H1 (cell line): ENCODE measurements at regions not wholly inside any gene's neighbourhood (a gene's known extent, or its start where the extent isn't known, plus 50 kb on each side); places are given as distances from the start of the nearest gene placed in this dataset.

Experiments used
- CTCF ChIA-PET: fragments of 300-600 bp; sonication (Branson Sonifier 250); formaldehyde crosslinking; loops from one replicate; lab custom pipeline; 2021; ENCODE audit not compliant: partially characterized antibody; lab: Charles Lee
- POLR2A ChIA-PET: fragments of 300-600 bp; sonication (Branson Sonifier 250); formaldehyde crosslinking; loops from one replicate; lab custom pipeline; 2021; ENCODE audit warnings: inconsistent platforms; ENCODE audit not compliant: partially characterized antibody; lab: Charles Lee
- DNase-seq, 2 experiments: peaks; one replicate each; pipeline versions ENCODE4 v3.0.0 to v3.0.0-alpha.2; 2010 to 2022; ENCODE audit warnings: low spot score in 2 of 2, low read depth in 1 of 2, mixed read lengths in 1 of 2
- FAIRE-seq: peaks from 2 replicates; lab custom pipeline; 2011; peaks lifted over from hg19 to GRCh38; lab: Jason Lieb, UNC
- H2AFZ ChIP-seq: 2 replicates; pipeline ENCODE4 v1.8.1; 2012; ENCODE audit warnings: low read length, inconsistent platforms
- H2AK5ac ChIP-seq: 2 replicates; pipeline ENCODE4 v1.6.1; 2013; ENCODE audit warnings: low read depth, low read length
- H2BK120ac ChIP-seq: replicated peaks from 2 replicates; pipeline ENCODE3; 2013; ENCODE audit warnings: low read depth, low read length, inconsistent platforms
- H2BK12ac ChIP-seq: 2 replicates; pipeline ENCODE4 v1.6.1; 2013; ENCODE audit warnings: low read depth, low read length
- H2BK15ac ChIP-seq: 2 replicates; pipeline ENCODE4 v1.6.1; 2013; ENCODE audit warnings: low read length
- H2BK20ac ChIP-seq: 2 replicates; pipeline ENCODE4 v1.6.1; 2013; ENCODE audit warnings: low read length
- H2BK5ac ChIP-seq: 2 replicates; pipeline ENCODE4 v1.6.1; 2013; ENCODE audit warnings: low read depth, low read length
- H3K14ac ChIP-seq: 2 replicates; pipeline ENCODE4 v1.6.1; 2013; ENCODE audit warnings: inconsistent platforms; ENCODE audit not compliant: insufficient read length
- H3K18ac ChIP-seq: 2 replicates; pipeline ENCODE4 v1.6.1; 2013; ENCODE audit warnings: low read length; ENCODE audit errors: extremely low read depth
- H3K23ac ChIP-seq: 2 replicates; pipeline ENCODE4 v1.6.1; 2013; ENCODE audit warnings: inconsistent platforms; ENCODE audit not compliant: insufficient read length
- H3K23me2 ChIP-seq: 2 replicates; pipeline ENCODE4 v1.6.1; 2013; ENCODE audit warnings: low read depth, low read length
- H3K27ac ChIP-seq: 2 replicates; pipeline ENCODE4 v1.6.1; 2011; ENCODE audit warnings: low read depth, low read length, inconsistent platforms
- H3K27me3 ChIP-seq, 4 experiments: replicated peaks in 1 of 4; 1 replicate in 1 of 4; 2 replicates in 3 of 4; pipeline versions ENCODE4 v1.6.1 to v1.8.1; 2011 to 2013; ENCODE audit warnings: low read length in 3 of 4, mild to moderate bottlenecking in 3 of 4, inconsistent platforms in 2 of 4, mixed read lengths in 2 of 4, moderate library complexity in 1 of 4; ENCODE audit not compliant: control insufficient read depth in 3 of 4, insufficient read depth in 3 of 4; ENCODE audit errors: extremely low read depth in 1 of 4
- H3K36me3 ChIP-seq, 4 experiments: 2 replicates each; pipeline versions ENCODE4 v1.6.1 to v1.8.1; 2011 to 2013; ENCODE audit warnings: mild to moderate bottlenecking in 4 of 4, low read length in 3 of 4, moderate library complexity in 2 of 4, control low read depth in 1 of 4, inconsistent platforms in 1 of 4; ENCODE audit not compliant: insufficient read depth in 4 of 4, control insufficient read depth in 2 of 4
- H3K4ac ChIP-seq: replicated peaks from 2 replicates; pipeline ENCODE3; 2013; ENCODE audit warnings: low read length, low read depth, mixed read lengths, inconsistent platforms; ENCODE audit not compliant: insufficient read length
- H3K4me1 ChIP-seq, 4 experiments: replicated peaks in 1 of 4; 1 replicate in 1 of 4; 2 replicates in 3 of 4; pipeline versions ENCODE4 v1.6.1 to v1.8.1; 2011 to 2013; ENCODE audit warnings: low read length in 3 of 4, inconsistent platforms in 2 of 4, mixed read lengths in 1 of 4; ENCODE audit not compliant: insufficient read depth in 4 of 4, control insufficient read depth in 3 of 4
- H3K4me2 ChIP-seq, 2 experiments: 2 replicates each; pipeline versions ENCODE4 v1.6.1 to v1.8.1; 2011 to 2013; ENCODE audit warnings: low read depth in 2 of 2, low read length in 2 of 2, control low read depth in 1 of 2, inconsistent platforms in 1 of 2, mild to moderate bottlenecking in 1 of 2; ENCODE audit not compliant: insufficient read depth in 1 of 2
- H3K4me3 ChIP-seq, 4 experiments: fragments of 200-600, 300-600 bp in 1 of 4; sonication (generic), shearing (Covaris generic), sonication (Bioruptor Twin) in 1 of 4; 2 replicates each; pipeline versions ENCODE4 v1.5.1 to v1.8.1; 2011 to 2016; ENCODE audit warnings: low read length in 4 of 4, low read depth in 3 of 4, control low read depth in 2 of 4, inconsistent platforms in 2 of 4, mild to moderate bottlenecking in 2 of 4, mixed read lengths in 1 of 4, moderate library complexity in 1 of 4; ENCODE audit not compliant: insufficient read depth in 2 of 4; ENCODE audit errors: extremely low read depth in 1 of 4
- H3K56ac ChIP-seq: replicated peaks from 2 replicates; pipeline ENCODE3; 2013; ENCODE audit warnings: low read depth, mild to moderate bottlenecking, mixed read lengths, low read length, inconsistent platforms; ENCODE audit not compliant: insufficient read length
- H3K79me1 ChIP-seq: 2 replicates; pipeline ENCODE4 v1.6.1; 2013; ENCODE audit warnings: low read depth, low read length, control low read depth
- H3K79me2 ChIP-seq, 2 experiments: 2 replicates each; pipeline versions ENCODE4 v1.6.1 to v1.8.1; 2012 to 2013; ENCODE audit warnings: low read length in 2 of 2, mild to moderate bottlenecking in 2 of 2, inconsistent platforms in 1 of 2; ENCODE audit not compliant: insufficient read depth in 2 of 2, control insufficient read depth in 1 of 2
- H3K9ac ChIP-seq, 4 experiments: replicated peaks in 1 of 4; 1 replicate in 1 of 4; 2 replicates in 3 of 4; pipeline versions ENCODE4 v1.6.1 to v1.8.1; 2011 to 2013; ENCODE audit warnings: low read depth in 3 of 4, low read length in 3 of 4, control low read depth in 2 of 4, mild to moderate bottlenecking in 2 of 4, moderate library complexity in 2 of 4, inconsistent platforms in 1 of 4; ENCODE audit errors: extremely low read depth in 1 of 4
- H3K9me3 ChIP-seq, 2 experiments: 2 replicates each; pipeline versions ENCODE4 v1.6.1 to v1.8.1; 2012 to 2013; ENCODE audit warnings: mild to moderate bottlenecking in 2 of 2, moderate library complexity in 2 of 2, control low read depth in 1 of 2, inconsistent platforms in 1 of 2, low read depth in 1 of 2, low read length in 1 of 2, mixed read lengths in 1 of 2; ENCODE audit not compliant: insufficient read depth in 2 of 2
- H4K20me1 ChIP-seq, 2 experiments: replicated peaks in 1 of 2; 2 replicates each; pipeline versions ENCODE3 to v1.8.1; 2011 to 2013; ENCODE audit warnings: inconsistent platforms in 2 of 2, low read length in 2 of 2, mild to moderate bottlenecking in 1 of 2; ENCODE audit not compliant: insufficient read depth in 2 of 2, control insufficient read depth in 1 of 2
- H4K5ac ChIP-seq: 2 replicates; pipeline ENCODE4 v1.6.1; 2013; ENCODE audit warnings: low read length, low read depth, mixed read lengths, inconsistent platforms; ENCODE audit not compliant: insufficient read length
- H4K8ac ChIP-seq: 2 replicates; pipeline ENCODE4 v1.8.0; 2013; ENCODE audit warnings: mild to moderate bottlenecking, moderate library complexity, low read length, inconsistent platforms; ENCODE audit not compliant: insufficient read depth; ENCODE audit errors: extremely low read depth
- H4K91ac ChIP-seq: replicated peaks from 2 replicates; pipeline ENCODE3; 2013; ENCODE audit warnings: low read length, mixed read lengths, inconsistent platforms; ENCODE audit not compliant: insufficient read length
- BCL11A ChIP-seq, 2 experiments: IDR thresholded peaks; one replicate each; pipeline ENCODE4 v1.6.1; 2011; ENCODE audit warnings: low read depth in 2 of 2, low read length in 2 of 2, mild to moderate bottlenecking in 2 of 2
- CHD1 ChIP-seq: IDR thresholded peaks from 2 replicates; pipeline ENCODE4 v1.6.1; 2012; ENCODE audit warnings: low read depth, low read length, improper control_type of control experiment
- EZH2 ChIP-seq: fragments of 200-600 bp; sonication (generic); IDR thresholded peaks from 2 replicates; pipeline ENCODE4 v1.7.1; 2012; ENCODE audit warnings: low read depth, mild to moderate bottlenecking, moderate library complexity, low read length, inconsistent platforms; ENCODE audit not compliant: severe bottlenecking
- GTF2F1 ChIP-seq: IDR thresholded peaks from 2 replicates; pipeline ENCODE4 v1.6.1; 2012; ENCODE audit warnings: low read depth, low read length, improper control_type of control experiment, borderline replicate concordance
- HDAC2 ChIP-seq, 2 experiments: fragments of 300-600 bp in 1 of 2; sonication (generic) in 1 of 2; IDR thresholded peaks; 2 replicates each; pipeline ENCODE4 v1.6.1; 2011 to 2012; ENCODE audit warnings: low read depth in 2 of 2, low read length in 2 of 2, mild to moderate bottlenecking in 2 of 2, moderate library complexity in 2 of 2, borderline replicate concordance in 1 of 2, inconsistent platforms in 1 of 2
- KDM5A ChIP-seq: fragments of 200-600 bp; IDR thresholded peaks from 2 replicates; pipeline ENCODE4 v1.7.1; 2012; ENCODE audit warnings: mild to moderate bottlenecking, low read length, inconsistent platforms, mixed read lengths
- POLR2AphosphoS5 ChIP-seq: IDR thresholded peaks from 2 replicates; pipeline ENCODE4 v1.6.1; 2011; ENCODE audit warnings: low read depth, low read length
- SIX5 ChIP-seq: IDR thresholded peaks from 2 replicates; pipeline ENCODE4 v1.6.1; 2011; ENCODE audit warnings: mild to moderate bottlenecking, low read depth, low read length
- USF2 ChIP-seq: IDR thresholded peaks from 2 replicates; pipeline ENCODE4 v1.6.1; 2011; ENCODE audit warnings: low read length, improper control_type of control experiment
- YY1 ChIP-seq: IDR thresholded peaks from 2 replicates; pipeline ENCODE4 v1.6.1; 2011; ENCODE audit warnings: low read depth, mild to moderate bottlenecking, low read length
- WGBS, 2 experiments: shearing (Covaris generic) in 1 of 2; methylation state at CpG; one replicate each; pipeline versions ENCODE4 v1.1.6 to v1.1.7; 2013 to 2015; ENCODE audit warnings: low lambda C conversion rate in 2 of 2, mixed read lengths in 2 of 2, inconsistent platforms in 1 of 2, low coverage in 1 of 2, missing lambda C conversion rate in 1 of 2; ENCODE audit not compliant: insufficient replicate concordance in 2 of 2, insufficient coverage in 1 of 2, insufficient read length in 1 of 2; ENCODE audit errors: extremely low coverage in 1 of 2, missing lambda C conversion rate in 1 of 2; 5-methylcytosine and 5-hydroxymethylcytosine counted together
- TF ChIP-seq, protein P1 (sequence below): IDR thresholded peaks from 2 replicates; pipeline ENCODE4 v1.6.1; 2011; ENCODE audit warnings: low read depth, mild to moderate bottlenecking, low read length; ENCODE audit not compliant: insufficient read depth

GRCh38 chr5:56543441-56544388, 271.6 kb upstream of the MAP3K1 start:
- H3K4me2 ChIP-seq: no peak overlapping the region
- H3K9ac ChIP-seq: no peak overlapping the region; a peak in 1 of 7 replicates
- TF ChIP-seq POLR2AphosphoS5 (no peak), KDM5A (no peak), BCL11A (IDR thresholded peaks at IDR 0.05; ENCODE audit: low read depth in 2 of 2, low read length in 2 of 2) (no peak), USF2 (no peak), EZH2 (no peak), SIX5 (no peak), HDAC2 (IDR thresholded peaks at IDR 0.05; ENCODE audit: borderline replicate concordance in 1 of 2, low read depth in 2 of 2, low read length in 2 of 2) (no peak), GTF2F1 (no peak), CHD1 (no peak), YY1 (no peak)
- TF ChIP-seq, protein P1, sequence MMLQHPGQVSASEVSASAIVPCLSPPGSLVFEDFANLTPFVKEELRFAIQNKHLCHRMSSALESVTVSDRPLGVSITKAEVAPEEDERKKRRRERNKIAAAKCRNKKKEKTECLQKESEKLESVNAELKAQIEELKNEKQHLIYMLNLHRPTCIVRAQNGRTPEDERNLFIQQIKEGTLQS: no peak

More at GRCh38 chr5:56543441-56544388, 271.6 kb upstream of the MAP3K1 start:
- H3K4ac ChIP-seq: no peak overlapping the region
- H3K27me3 ChIP-seq: no peaks in the 10 kb centered on the region
- no peak overlapping the region for H2BK20ac ChIP-seq
- DNase-seq: no peak
- no peak overlapping the region for H3K14ac ChIP-seq
- ChIA-PET POLR2A (no interaction called here), CTCF (no interaction called here)
- no peaks in the 10 kb centered on the region for H4K20me1 ChIP-seq
- no peak overlapping the region for H4K5ac ChIP-seq
- H2BK15ac ChIP-seq: no peak overlapping the region
- H3K27ac ChIP-seq: no peak overlapping the region
- H4K91ac ChIP-seq: no peak overlapping the region
- no peaks in the 10 kb centered on the region for H3K4me1 ChIP-seq
- H3K56ac ChIP-seq: no peak overlapping the region
- H3K18ac ChIP-seq: no peak overlapping the region
- no peak for FAIRE-seq
- no peaks in the 10 kb centered on the region; the same call in 1 of the 2 replicates for H3K23me2 ChIP-seq
- H2AK5ac ChIP-seq: no peak overlapping the region
- no peak overlapping the region for H2BK5ac ChIP-seq
- no peak overlapping the region for H4K8ac ChIP-seq
- H3K79me2 ChIP-seq: no peaks in the 10 kb centered on the region
- no peak overlapping the region for H2AFZ ChIP-seq
- no peak overlapping the region for H3K4me3 ChIP-seq
- 91% methylated on average over 6 of the region's 6 CpGs; no CpG with 5 or more reads in 1 of the 2 experiments for WGBS, 2 experiments
- no peak overlapping the region for H2BK120ac ChIP-seq
- no peak overlapping the region for H3K23ac ChIP-seq
- H2BK12ac ChIP-seq: no peak overlapping the region
- no peaks in the 10 kb centered on the region for H3K9me3 ChIP-seq
- no peaks in the 10 kb centered on the region for H3K79me1 ChIP-seq
- H3K36me3 ChIP-seq: no peaks in the 10 kb centered on the region
